ENCODE measurements at regions not wholly inside any gene's neighbourhood (a gene's known extent, or its start where the extent isn't known, plus 50 kb on each side); places are given as distances from the start of the nearest gene placed in this dataset.

DNA sequence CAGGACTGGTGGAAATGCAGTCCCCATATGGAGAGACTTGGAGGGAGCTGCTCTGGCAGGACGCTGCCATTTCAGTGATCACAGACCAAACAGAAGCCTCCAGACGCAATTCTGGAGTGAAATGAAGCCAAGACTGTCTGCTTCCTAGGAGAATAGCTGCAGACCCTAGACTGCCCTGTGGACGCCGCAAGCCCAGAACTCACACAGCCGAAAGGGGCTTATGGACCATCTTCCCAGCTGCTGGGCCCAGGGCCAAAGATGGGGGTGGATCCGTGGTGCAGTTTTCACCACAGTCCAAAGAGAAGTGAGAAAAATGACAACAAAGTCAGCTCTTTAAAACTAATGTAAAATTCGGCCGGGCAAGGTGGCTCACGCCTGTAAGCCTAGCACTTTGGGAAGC lies 165.7 kb downstream of the CBLN1 start:
- no peak for DNase-seq (ENCODE audit: low read depth in 1 of 2, low spot score in 1 of 2)
- in situ Hi-C loops (cut with HindIII; ENCODE audit: low pct_unique_long_range_greater_than_20kb, low sequenced_read_pairs): no loop called here
- TF ChIP-seq JUND (IDR thresholded peaks at IDR 0.05; ENCODE audit: low read depth): no peak

DNA sequence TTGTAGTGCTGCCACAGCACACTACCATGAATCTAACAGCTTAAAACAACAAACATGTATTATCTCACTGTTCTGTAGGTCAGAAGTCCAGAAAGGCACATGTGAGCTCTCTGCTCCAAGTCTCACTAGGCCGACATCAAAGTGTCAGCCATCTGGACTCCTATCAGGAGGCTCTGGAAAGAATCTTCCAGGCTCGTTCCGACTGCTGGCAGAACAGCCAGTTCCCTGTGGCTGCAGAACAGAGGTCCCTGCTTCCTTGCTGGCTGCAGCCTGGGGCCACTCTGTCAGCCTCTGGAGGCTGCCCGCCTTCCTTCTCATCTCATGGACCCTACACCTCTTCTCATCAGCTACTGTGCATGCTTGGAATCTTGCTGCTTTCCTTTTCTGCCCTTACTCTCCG lies 168.9 kb downstream of the CBLN1 start:
- in situ Hi-C loops (cut with HindIII; ENCODE audit: low pct_unique_long_range_greater_than_20kb, low sequenced_read_pairs): no loop called here
- no peak for DNase-seq (ENCODE audit: low read depth in 1 of 2, low spot score in 1 of 2)
- no peak for TF ChIP-seq JUND (IDR thresholded peaks at IDR 0.05; ENCODE audit: low read depth)

DNA sequence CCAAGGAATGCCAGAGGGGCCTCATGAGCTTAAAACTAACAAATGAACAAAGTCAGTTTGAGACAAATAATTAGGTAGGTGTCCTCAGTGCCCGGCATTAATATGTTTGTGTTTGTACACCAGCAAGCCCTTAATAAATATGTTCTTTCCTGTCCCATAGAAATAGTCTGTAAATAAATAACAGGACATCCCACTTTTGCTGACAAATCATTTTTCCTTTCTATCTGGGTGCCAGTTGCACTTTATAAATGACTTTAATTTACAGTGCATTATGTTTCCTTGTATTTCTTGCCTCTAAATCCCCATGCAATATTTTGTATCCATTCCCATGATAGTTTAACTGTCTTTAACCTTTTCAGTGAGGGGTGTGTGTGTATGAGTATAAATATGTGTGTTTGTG lies 170.3 kb downstream of the CBLN1 start:
- no peak for TF ChIP-seq JUND (IDR thresholded peaks at IDR 0.05; ENCODE audit: low read depth)
- DNase-seq (ENCODE audit: low read depth in 1 of 2, low spot score in 1 of 2): no peak
- in situ Hi-C loops (cut with HindIII; ENCODE audit: low pct_unique_long_range_greater_than_20kb, low sequenced_read_pairs): no loop called here

DNA sequence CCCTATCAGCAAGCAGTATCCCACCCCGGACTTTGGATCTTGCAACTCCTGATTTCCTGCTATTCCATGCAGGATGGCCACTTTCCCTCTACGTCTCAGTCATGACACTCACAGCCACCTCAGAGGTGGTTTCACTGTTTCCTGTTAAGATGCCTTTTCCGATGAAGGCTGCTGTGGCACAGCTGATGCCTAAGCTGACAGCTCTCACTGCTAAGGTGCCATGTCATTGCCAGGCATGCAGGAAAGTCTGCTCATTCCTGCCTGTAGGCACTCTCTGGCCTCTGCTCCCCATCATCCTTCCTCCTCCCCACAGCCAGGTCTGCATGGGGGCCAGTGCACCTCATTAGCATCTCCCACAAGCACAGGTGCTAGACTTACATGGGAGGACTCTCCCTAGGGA lies 173.0 kb downstream of the CBLN1 start:
- no peak for TF ChIP-seq JUND (IDR thresholded peaks at IDR 0.05; ENCODE audit: low read depth)
- in situ Hi-C loops (cut with HindIII; ENCODE audit: low pct_unique_long_range_greater_than_20kb, low sequenced_read_pairs): no loop called here
- DNase-seq (ENCODE audit: low read depth in 1 of 2, low spot score in 1 of 2): no peak

DNA sequence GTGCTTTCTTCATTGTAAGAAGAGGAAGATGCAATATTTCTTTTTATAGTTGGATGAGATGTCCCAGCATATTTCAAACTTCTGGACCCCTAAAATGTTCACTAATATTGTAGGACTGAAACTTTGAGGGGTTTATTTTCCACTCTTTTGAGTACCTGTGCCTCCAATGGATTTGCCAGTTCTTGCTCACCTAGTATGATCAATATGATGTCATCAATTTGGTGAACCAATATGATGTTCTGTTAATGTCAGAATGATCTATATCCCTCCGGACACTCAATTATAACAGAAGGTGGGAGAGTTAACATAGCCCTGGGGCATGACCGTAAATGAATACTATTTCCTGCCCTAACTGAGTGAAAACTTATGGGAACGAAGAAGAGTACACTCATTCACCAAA lies 178.3 kb downstream of the CBLN1 start:
- no peak for TF ChIP-seq JUND (IDR thresholded peaks at IDR 0.05; ENCODE audit: low read depth)
- no peak for DNase-seq (ENCODE audit: low read depth in 1 of 2, low spot score in 1 of 2)
- in situ Hi-C loops (cut with HindIII; ENCODE audit: low pct_unique_long_range_greater_than_20kb, low sequenced_read_pairs): no loop called here

DNA sequence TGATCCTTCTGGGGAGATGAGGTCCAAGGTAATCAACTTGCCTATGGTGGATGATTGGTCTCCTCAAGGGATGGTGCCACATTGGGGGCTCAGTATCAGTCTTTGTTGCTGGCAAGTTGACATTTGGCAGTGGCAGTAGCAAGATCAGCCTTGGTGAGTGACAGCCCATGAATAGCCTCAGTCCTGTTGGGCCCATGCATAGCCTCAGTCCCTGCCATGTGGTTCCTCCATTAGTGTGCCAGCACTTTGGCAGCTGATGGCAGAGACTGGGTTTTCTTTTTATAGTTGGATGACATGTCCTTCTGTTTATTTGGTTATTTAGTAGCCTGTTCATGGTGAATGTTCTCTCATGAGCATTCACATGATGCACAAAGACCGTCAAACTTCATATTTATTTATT lies 179.6 kb downstream of the CBLN1 start:
- TF ChIP-seq JUND (IDR thresholded peaks at IDR 0.05; ENCODE audit: low read depth): no peak
- no peak for DNase-seq (ENCODE audit: low read depth in 1 of 2, low spot score in 1 of 2)
- in situ Hi-C loops (cut with HindIII; ENCODE audit: low pct_unique_long_range_greater_than_20kb, low sequenced_read_pairs): no loop called here

DNA sequence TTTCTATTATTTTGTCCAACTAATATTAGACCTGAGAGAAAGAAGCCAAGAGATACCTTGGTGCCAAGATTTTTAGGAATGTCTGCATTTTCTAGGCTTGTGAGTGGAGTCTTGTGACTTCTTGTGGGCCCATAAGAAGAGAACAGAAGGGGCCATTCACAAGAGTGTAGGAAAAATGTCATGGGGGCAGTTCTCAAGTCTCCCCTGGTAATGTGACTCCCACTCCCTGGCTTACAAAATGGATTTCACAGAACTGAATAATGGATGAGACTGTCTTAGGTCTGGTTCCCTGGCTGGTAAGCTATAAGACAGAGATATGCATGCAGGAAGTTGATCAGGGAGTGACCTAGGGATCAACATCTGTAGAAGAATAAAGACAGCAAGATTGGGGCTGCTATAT lies 181.3 kb downstream of the CBLN1 start:
- DNase-seq (ENCODE audit: low read depth in 1 of 2, low spot score in 1 of 2): no peak
- in situ Hi-C loops (cut with HindIII; ENCODE audit: low pct_unique_long_range_greater_than_20kb, low sequenced_read_pairs): no loop called here

DNA sequence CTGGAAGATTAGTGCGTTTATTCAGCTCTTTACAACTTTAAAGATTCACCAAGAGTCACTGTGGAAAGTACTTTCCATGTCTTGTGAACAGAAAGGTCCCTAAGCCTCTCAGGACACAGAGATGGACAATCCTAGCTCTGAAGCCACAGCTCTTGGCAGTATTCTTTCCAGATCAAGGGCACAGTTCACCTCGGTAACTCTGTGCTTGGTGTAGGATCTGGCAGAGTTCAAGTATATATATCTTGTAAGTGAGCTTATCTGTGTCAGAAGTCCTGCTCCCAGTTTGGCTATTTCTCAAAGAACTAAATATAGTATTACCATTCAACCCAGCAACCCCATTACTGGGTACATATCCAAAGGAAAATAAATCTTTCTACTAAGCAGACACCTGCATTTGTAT lies 183.7 kb downstream of the CBLN1 start:
- DNase-seq (ENCODE audit: low read depth in 1 of 2, low spot score in 1 of 2): no peak
- no peak for TF ChIP-seq JUND (IDR thresholded peaks at IDR 0.05; ENCODE audit: low read depth)
- in situ Hi-C loops (cut with HindIII; ENCODE audit: low pct_unique_long_range_greater_than_20kb, low sequenced_read_pairs): no loop called here

More for the DNA sequence above, 181.3 kb downstream of the CBLN1 start:
- TF ChIP-seq JUND (IDR thresholded peaks at IDR 0.05; ENCODE audit: low read depth): no peak

DNA sequence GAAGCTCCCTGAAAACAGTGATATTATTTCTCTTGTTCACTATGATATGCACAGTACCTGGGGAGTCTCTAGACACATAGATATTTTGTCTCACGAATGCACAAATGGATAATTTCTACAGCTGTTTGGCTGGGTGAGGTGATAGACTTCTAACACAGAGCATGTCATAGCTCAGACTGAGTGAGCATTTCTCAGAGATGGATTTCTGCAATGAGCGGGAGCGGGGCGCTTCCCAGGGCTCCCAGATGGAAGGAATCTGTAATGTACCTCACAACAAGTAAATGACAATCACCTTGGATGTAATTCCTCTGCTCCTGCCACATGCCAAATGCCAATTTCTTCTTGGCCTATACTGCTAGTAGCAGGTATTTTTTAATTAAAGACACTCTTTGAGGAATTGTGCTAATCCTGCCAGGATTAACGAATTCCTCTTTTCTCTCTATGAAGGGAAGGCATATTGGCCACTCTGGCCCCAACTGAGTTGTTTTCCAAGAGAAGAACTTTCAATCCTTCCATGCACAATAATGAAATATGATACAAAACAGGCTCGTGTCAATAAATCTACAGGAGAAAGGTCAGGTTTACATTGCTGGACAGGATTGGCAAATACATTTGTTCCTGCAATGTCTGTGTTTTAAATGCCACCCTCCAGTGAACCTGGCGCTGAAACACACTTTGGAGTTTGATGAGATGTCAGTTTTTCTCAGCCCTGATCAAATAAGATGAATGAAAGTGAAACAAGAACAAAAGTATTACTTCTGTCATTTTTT lies 185.3 kb downstream of the CBLN1 start:
- in situ Hi-C loops (cut with HindIII; ENCODE audit: low pct_unique_long_range_greater_than_20kb, low sequenced_read_pairs): no loop called here
- no peak for DNase-seq (ENCODE audit: low read depth in 1 of 2, low spot score in 1 of 2)
- TF ChIP-seq JUND (IDR thresholded peaks at IDR 0.05; ENCODE audit: low read depth): no peak

DNA sequence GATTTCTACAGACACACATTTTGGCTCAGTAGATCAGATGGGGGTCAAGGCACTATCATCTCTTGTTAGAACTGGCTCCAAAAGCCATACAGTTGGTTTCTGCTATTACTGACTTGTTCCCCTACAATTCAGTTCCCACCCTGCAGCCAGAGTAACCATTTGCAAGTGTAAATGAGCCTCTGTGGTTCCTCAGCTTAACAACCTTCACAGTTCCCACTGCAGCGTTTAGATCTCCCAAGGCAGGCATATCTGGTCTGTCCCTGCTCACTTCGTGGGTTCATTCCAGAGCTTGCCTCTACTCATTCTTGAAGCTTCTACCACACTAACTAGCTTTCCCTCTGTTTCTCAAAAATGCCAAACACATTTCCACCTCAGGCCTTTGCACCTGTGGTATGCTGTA lies 186.1 kb downstream of the CBLN1 start:
- in situ Hi-C loops (cut with HindIII; ENCODE audit: low pct_unique_long_range_greater_than_20kb, low sequenced_read_pairs): no loop called here
- TF ChIP-seq JUND (IDR thresholded peaks at IDR 0.05; ENCODE audit: low read depth): no peak
- DNase-seq (ENCODE audit: low read depth in 1 of 2, low spot score in 1 of 2): no peak

DNA sequence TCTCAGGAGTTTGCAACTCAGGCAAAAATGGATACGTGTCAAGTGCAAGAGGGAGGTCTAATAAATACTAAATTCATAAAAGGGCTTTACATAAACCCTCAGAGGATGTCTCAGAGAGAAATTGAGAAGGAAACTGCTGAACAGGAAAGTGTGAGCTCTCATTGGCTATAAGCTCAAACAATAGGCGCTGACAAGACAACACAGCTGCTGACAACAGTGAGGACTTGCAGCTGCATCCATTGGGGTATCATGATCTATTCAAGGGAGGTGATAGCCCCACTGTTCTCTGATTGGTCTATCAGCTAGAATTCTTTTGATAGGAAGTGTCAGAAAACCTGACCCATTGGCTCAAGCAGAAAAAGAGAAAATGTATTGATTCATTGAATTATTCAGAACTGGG lies 187.2 kb downstream of the CBLN1 start:
- in situ Hi-C loops (cut with HindIII; ENCODE audit: low pct_unique_long_range_greater_than_20kb, low sequenced_read_pairs): no loop called here
- DNase-seq (ENCODE audit: low read depth in 1 of 2, low spot score in 1 of 2): no peak
- no peak for TF ChIP-seq JUND (IDR thresholded peaks at IDR 0.05; ENCODE audit: low read depth)

DNA sequence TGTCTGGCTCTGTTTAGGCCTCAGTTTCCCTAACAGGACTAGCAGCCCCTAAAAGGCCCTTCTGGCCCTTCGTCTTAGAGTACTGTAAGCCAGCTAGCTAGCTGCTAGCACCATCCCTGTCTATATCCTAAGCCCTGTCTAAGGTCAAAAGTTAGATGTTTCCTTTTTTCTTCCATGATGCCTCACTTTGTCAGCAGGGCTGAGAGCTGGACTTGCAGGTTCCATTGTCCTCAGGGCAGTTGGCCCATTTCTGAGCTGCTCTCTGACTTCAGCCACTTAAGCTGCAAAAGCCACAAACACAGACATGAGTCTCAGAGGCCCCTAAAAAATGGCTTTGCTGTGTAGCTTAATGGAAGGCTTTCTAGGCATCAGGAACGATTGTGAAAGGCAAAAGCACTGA lies 187.7 kb downstream of the CBLN1 start:
- no peak for TF ChIP-seq JUND (IDR thresholded peaks at IDR 0.05; ENCODE audit: low read depth)
- DNase-seq (ENCODE audit: low read depth in 1 of 2, low spot score in 1 of 2): no peak
- in situ Hi-C loops (cut with HindIII; ENCODE audit: low pct_unique_long_range_greater_than_20kb, low sequenced_read_pairs): no loop called here

DNA sequence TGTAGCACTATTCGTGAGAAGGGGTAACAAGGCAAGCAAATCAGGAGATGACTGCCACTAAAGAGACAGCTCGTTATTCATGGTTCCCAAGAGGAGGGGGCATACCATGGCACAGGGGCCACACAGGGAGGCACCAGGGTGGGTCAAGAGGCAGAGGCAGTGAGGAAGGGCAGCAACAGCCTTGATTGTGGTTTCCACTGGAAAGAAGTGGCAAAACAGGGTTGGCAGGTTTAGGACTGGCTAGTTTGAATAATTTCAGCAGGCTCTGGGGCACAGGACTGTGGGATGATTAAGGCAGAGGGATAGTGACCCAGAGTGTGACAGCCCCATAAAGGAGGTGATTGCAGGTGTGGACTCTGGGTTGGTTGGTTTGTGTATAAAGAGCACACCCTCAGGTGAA lies 188.9 kb downstream of the CBLN1 start:
- no peak for TF ChIP-seq JUND (IDR thresholded peaks at IDR 0.05; ENCODE audit: low read depth)
- in situ Hi-C loops (cut with HindIII; ENCODE audit: low pct_unique_long_range_greater_than_20kb, low sequenced_read_pairs): no loop called here
- peak in 1 of 2 experiments; percentile 25 for DNase-seq (ENCODE audit: low read depth in 1 of 2, low spot score in 1 of 2)

DNA sequence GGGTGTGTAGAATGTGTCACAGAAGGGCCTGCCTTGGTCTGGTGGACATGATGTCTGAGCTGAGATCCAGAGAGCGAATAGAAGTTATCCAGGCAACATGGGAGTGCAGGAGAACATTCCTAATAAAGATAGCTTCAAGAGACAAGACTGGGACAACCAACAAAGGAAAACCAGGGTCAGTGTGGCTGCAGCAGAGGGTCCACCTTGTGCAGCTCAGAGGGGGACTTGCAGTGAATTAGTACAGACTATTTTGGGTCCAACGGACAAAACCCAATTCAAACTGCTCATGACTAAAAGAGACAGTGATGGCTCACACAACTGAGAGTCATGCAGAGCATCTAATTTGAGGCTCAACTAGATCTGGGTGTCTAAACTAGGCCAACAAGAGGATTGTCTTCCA lies 192.1 kb downstream of the CBLN1 start:
- no peak for DNase-seq (ENCODE audit: low read depth in 1 of 2, low spot score in 1 of 2)
- in situ Hi-C loops (cut with HindIII; ENCODE audit: low pct_unique_long_range_greater_than_20kb, low sequenced_read_pairs): no loop called here
- no peak for TF ChIP-seq JUND (IDR thresholded peaks at IDR 0.05; ENCODE audit: low read depth)

Measured in T47D (cell line).